Hepatocyte (in vitro differentiated cells): ENCODE measurements at regions not wholly inside any gene's neighbourhood (a gene's known extent, or its start where the extent isn't known, plus 50 kb on each side); places are given as distances from the start of the nearest gene placed in this dataset.

Experiments used
- EZH2 ChIP-seq: fragments of 200-600 bp; sonication (generic); IDR thresholded peaks from 2 replicates; pipeline ENCODE4 v1.6.1; 2016; ENCODE audit warnings: antibody characterized with exemption, mild to moderate bottlenecking, borderline replicate concordance
- EZH2phosphoT487 ChIP-seq: fragments of 200-600 bp; sonication (generic); IDR thresholded peaks from one replicate; pipeline ENCODE4 v1.6.1; 2018; ENCODE audit warnings: antibody characterized with exemption, mild to moderate bottlenecking, low read depth, moderate library complexity; ENCODE audit not compliant: unreplicated experiment, severe bottlenecking
- TF ChIP-seq, protein P1 (sequence below): fragments of 200-600 bp; sonication (generic); IDR thresholded peaks from 2 replicates; pipeline ENCODE4 v1.5.1; 2016; ENCODE audit warnings: antibody characterized with exemption, mild to moderate bottlenecking; ENCODE audit not compliant: poor library complexity

DNA sequence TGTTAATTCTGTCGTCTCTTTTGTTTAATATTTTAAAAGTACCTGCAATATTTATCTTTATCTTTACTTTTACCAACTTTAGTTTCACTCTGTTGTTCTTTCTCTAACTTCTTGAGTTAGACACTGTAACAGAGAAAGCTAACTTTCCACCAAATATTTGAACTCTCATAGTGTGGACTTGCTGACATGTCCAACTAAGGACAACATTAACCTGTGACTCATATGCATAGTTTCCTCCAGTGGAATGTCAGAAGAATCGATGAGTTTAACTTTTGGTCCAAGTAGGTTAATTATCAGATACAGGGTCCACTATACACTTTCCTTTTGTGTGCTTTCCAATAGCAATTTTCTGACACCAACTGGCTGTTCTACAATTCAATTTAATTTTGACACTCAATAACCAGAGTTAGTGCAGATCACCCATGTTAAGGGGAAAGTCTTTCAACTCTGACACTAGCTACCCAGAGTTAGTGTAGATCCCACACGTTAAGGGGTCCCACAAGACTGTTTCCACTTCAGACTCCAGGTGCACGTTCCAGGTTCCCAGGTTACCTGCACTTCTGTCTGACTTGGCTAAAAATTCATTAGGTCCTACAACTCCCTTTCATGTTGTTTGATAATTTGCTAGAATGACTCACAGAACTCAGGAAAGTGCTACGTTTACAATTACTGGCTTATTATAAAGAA is 559.0 kb upstream of the AMOT start:
- TF ChIP-seq, protein P1, sequence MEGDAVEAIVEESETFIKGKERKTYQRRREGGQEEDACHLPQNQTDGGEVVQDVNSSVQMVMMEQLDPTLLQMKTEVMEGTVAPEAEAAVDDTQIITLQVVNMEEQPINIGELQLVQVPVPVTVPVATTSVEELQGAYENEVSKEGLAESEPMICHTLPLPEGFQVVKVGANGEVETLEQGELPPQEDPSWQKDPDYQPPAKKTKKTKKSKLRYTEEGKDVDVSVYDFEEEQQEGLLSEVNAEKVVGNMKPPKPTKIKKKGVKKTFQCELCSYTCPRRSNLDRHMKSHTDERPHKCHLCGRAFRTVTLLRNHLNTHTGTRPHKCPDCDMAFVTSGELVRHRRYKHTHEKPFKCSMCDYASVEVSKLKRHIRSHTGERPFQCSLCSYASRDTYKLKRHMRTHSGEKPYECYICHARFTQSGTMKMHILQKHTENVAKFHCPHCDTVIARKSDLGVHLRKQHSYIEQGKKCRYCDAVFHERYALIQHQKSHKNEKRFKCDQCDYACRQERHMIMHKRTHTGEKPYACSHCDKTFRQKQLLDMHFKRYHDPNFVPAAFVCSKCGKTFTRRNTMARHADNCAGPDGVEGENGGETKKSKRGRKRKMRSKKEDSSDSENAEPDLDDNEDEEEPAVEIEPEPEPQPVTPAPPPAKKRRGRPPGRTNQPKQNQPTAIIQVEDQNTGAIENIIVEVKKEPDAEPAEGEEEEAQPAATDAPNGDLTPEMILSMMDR, result no peak
- TF ChIP-seq EZH2 (no peak), EZH2phosphoT487 (no peak)
